Heart right ventricle (tissue), 16 donors: ENCODE measurements at regions not wholly inside any gene's neighbourhood (a gene's known extent, or its start where the extent isn't known, plus 50 kb on each side); places are given as distances from the start of the nearest gene placed in this dataset.

Experiments used
- ATAC-seq, 8 donors: fragments of 200-7000 bp; cut with Tn5 transposase; one replicate each; pipeline ENCODE4 v1.9.1; 2020; ENCODE audit warnings: mild to moderate bottlenecking in 8 of 8, moderate library complexity in 8 of 8, moderate number of reproducible peaks in 1 of 8
- DNase-seq, 2 donors: peaks; one replicate each; pipeline ENCODE4 v3.0.0-alpha.2; 2020
- H3K27ac ChIP-seq, 10 donors: fragments of 200-600 bp; sonication (generic) in 2 of 10; one replicate each; pipeline versions ENCODE4 v1.5.0 to v1.8.0; 2020 to 2022; ENCODE audit warnings: mild to moderate bottlenecking in 3 of 10
- H3K27me3 ChIP-seq, 7 donors: fragments of 200-600 bp; one replicate each; pipeline ENCODE4 v1.8.0; 2021 to 2022; ENCODE audit warnings: mild to moderate bottlenecking in 2 of 7
- H3K36me3 ChIP-seq, 9 donors: fragments of 200-600 bp; sonication (generic) in 1 of 9; one replicate each; pipeline versions ENCODE4 v1.5.0 to v1.8.0; 2020 to 2022; ENCODE audit warnings: mild to moderate bottlenecking in 2 of 9
- H3K4me1 ChIP-seq, 9 donors: fragments of 200-600 bp; sonication (generic) in 1 of 9; one replicate each; pipeline versions ENCODE4 v1.5.0 to v1.8.0; 2020 to 2022; ENCODE audit warnings: mild to moderate bottlenecking in 4 of 9
- H3K4me3 ChIP-seq, 10 donors: fragments of 200-600 bp; sonication (generic) in 2 of 10; one replicate each; pipeline versions ENCODE4 v1.5.0 to v1.8.0; 2020 to 2022; ENCODE audit warnings: mild to moderate bottlenecking in 7 of 10, moderate library complexity in 2 of 10
- H3K9me3 ChIP-seq, 11 donors: fragments of 200-600 bp in 10 of 11; sonication (generic) in 2 of 11; one replicate each; pipeline versions ENCODE4 v1.5.0 to v1.8.0; 2013 to 2022; ENCODE audit warnings: mild to moderate bottlenecking in 2 of 11, control low read depth in 1 of 11, moderate library complexity in 1 of 11
- CTCF ChIP-seq, 9 donors: fragments of 200-600 bp; sonication (generic) in 2 of 9; IDR thresholded peaks; one replicate each; pipeline versions ENCODE4 v1.5.0 to v1.8.0; 2021 to 2022; ENCODE audit warnings: antibody characterized with exemption in 9 of 9, mild to moderate bottlenecking in 5 of 9, moderate library complexity in 1 of 9
- WGBS, 2 donors: extraction: QIAGEN DNeasy Blood & Tissue Kit; methylation state at CpG; one replicate each; pipeline ENCODE4 v1.1.7; 2013; ENCODE audit warnings: inconsistent platforms in 1 of 2; 5-methylcytosine and 5-hydroxymethylcytosine counted together
- intact Hi-C, 10 donors: fragments of 100-400 bp; cut with DNase I; formaldehyde crosslinking; loops; one replicate each; pipeline versions ENCODE4 v1.11.1 to v1.14.2; 2022
- donor health status: Arrhythmogenic right ventricular cardiomyopathy.
- donor health status: ischemic (EF 13 %, LVEDD 7.1; RV severe dilation, severe dysfunction).
- donor health status: healthy with polysubstance abuse.
- donor health status: DM: no; HTN: yes; CAD: no.
- donor health status: DM: no; HTN: no; CAD: no.
- donor health status: ischemic (EF 25% LVEDD 6.9; RV normal size, moderate dysfunction).
- donor health status: ischemic (EF 25% LVEDD 5.7; RV mildly dilated, moderate dysfunction).
- donor health status: healthy.
- donor health status: DM: yes; HTN: yes; CAD: no.
- donor health status: Ischemic cardiomyopathy.
- donor health status: ischemic (EF 35%, LVEDD 5.7; RV mildly dilated, moderate dysfunction).
- donor health status: nonischemic (EF 11% LVEDD 7.7; RV severe dilation, severe dysfunction).
- donor health status: DM: yes; HTN: yes; CAD: no.
- donor health status: PGD.
- donor health status: ischemic (EF 29% LVEDD 5.4; RV normal size, mild dysfunction).
- donor health status: nonischemic (EF 23%, LVEDD 6.1; RV moderate dilation, normal function).

GRCh38 chr5:156051972-156052371 is 275.0 kb upstream of the SGCD start:
- DNase-seq (no peak), ATAC-seq (peak in 1 of 8 donors; percentile 15)
- no peaks in the 10 kb centered on the region for H3K36me3 ChIP-seq
- no peaks in the 10 kb centered on the region for H3K27me3 ChIP-seq
- peak in 2 of 9 donors; percentile 7 to 13 for TF ChIP-seq CTCF (IDR thresholded peaks at IDR 0.05)
- WGBS, 2 donors, result 56 to 66% methylated on average over 3 of the region's 3 CpGs
- no peak overlapping the region for H3K27ac ChIP-seq
- H3K4me3 ChIP-seq, result no peak overlapping the region
- intact Hi-C loops, result no loop called here
- peaks cover 0 to 10% (median 0%) of the 10 kb centered on the region in 9 donors for H3K4me1 ChIP-seq
- peaks cover 0 to 4% (median 0%) of the 10 kb centered on the region in 11 donors for H3K9me3 ChIP-seq

- Histone ChIP-seq H3K27ac (no peak overlapping the region), H3K27me3 (no peaks in the 10 kb centered on the region), H3K4me1 (peaks cover 0 to 10% (median 0%) of the 10 kb centered on the region in 9 donors), H3K9me3 (peaks cover 0 to 4% (median 0%) of the 10 kb centered on the region in 11 donors), H3K36me3 (no peaks in the 10 kb centered on the region), H3K4me3 (no peak overlapping the region)
- intact Hi-C loops, result no loop called here
- DNase-seq, result peak in 1 of 2 donors; percentile 6
- ATAC-seq, result peak in 3 of 8 donors; percentile 49 to 81 (median 60)
- no peak for TF ChIP-seq CTCF (IDR thresholded peaks at IDR 0.05)
- 24 to 48% methylated on average over 1 of the region's 1 CpG for WGBS, 2 donors
Measured at GRCh38 chr5:156052656-156053055, 274.3 kb upstream of the SGCD start.

- Histone ChIP-seq H3K9me3 (no peaks in the 10 kb centered on the region), H3K36me3 (no peaks in the 10 kb centered on the region), H3K27ac (no peak overlapping the region), H3K4me1 (peaks cover 0 to 10% (median 0%) of the 10 kb centered on the region in 9 donors), H3K27me3 (no peaks in the 10 kb centered on the region), H3K4me3 (no peak overlapping the region)
- no peak for TF ChIP-seq CTCF (IDR thresholded peaks at IDR 0.05)
- WGBS, 2 donors, result 72 to 85% methylated on average over 2 of the region's 2 CpGs
- DNase-seq, result no peak
- peak in 2 of 8 donors; percentile 35 to 53 for ATAC-seq
- intact Hi-C loops, result no loop called here
Measured at GRCh38 chr5:156053056-156053455, 273.9 kb upstream of the SGCD start.

- no peaks in the 10 kb centered on the region for H3K36me3 ChIP-seq
- H3K9me3 ChIP-seq, result peaks cover 0 to 28% (median 6%) of the 10 kb centered on the region in 11 donors
- TF ChIP-seq CTCF (IDR thresholded peaks at IDR 0.05), result no peak
- no peak overlapping the region for H3K4me3 ChIP-seq
- DNase-seq (no peak), ATAC-seq (no peak)
- H3K27me3 ChIP-seq, result no peaks in the 10 kb centered on the region
- WGBS, 2 donors, result 79 to 80% methylated on average over 4 of the region's 4 CpGs
- intact Hi-C loops, result no loop called here
- H3K4me1 ChIP-seq, result no peaks in the 10 kb centered on the region
- H3K27ac ChIP-seq, result no peak overlapping the region
Measured at GRCh38 chr5:156076912-156077311, 250.1 kb upstream of the SGCD start.
